Kidney (tissue), 13 donors: ENCODE measurements at regions not wholly inside any gene's neighbourhood (a gene's known extent, or its start where the extent isn't known, plus 50 kb on each side); places are given as distances from the start of the nearest gene placed in this dataset.

ENCODE experiments used
- DNase-seq, 5 donors: peaks; one replicate each; pipeline ENCODE4 v3.0.0-alpha.2; 2013 to 2020
- FAIRE-seq: peaks from 2 replicates; lab custom pipeline; 2012; peaks lifted over from hg19 to GRCh38; lab: Jason Lieb, UNC
- H3K27ac ChIP-seq, 2 donors: one replicate each; pipeline ENCODE4 v1.7.0; 2013; ENCODE audit warnings: low read depth in 2 of 2, low read length in 2 of 2, inconsistent platforms in 1 of 2
- H3K27me3 ChIP-seq: one replicate; pipeline ENCODE4 v1.7.1; 2013; ENCODE audit warnings: low read length, inconsistent platforms; ENCODE audit not compliant: control insufficient read depth, insufficient read depth
- H3K36me3 ChIP-seq, 3 donors: one replicate each; pipeline versions ENCODE4 v1.7.0 to v1.7.1; 2013; ENCODE audit warnings: low read length in 3 of 3, control low read depth in 1 of 3, inconsistent platforms in 1 of 3; ENCODE audit not compliant: insufficient read depth in 3 of 3, control insufficient read depth in 2 of 3
- H3K4me1 ChIP-seq, 3 donors: one replicate each; pipeline versions ENCODE4 v1.7.0 to v1.7.1; 2013; ENCODE audit warnings: low read length in 3 of 3, inconsistent platforms in 1 of 3, low read depth in 1 of 3; ENCODE audit not compliant: control insufficient read depth in 2 of 3, insufficient read depth in 2 of 3
- H3K4me3 ChIP-seq, 3 donors: one replicate each; pipeline versions ENCODE4 v1.7.0 to v1.8.1; 2013; ENCODE audit warnings: low read length in 3 of 3, control low read depth in 1 of 3, inconsistent platforms in 1 of 3
- H3K9ac ChIP-seq, 3 donors: one replicate each; pipeline versions ENCODE4 v1.7.0 to v1.7.1; 2013; ENCODE audit warnings: low read length in 3 of 3, control low read depth in 1 of 3, inconsistent platforms in 1 of 3
- H3K9me3 ChIP-seq, 3 donors: one replicate each; pipeline versions ENCODE4 v1.7.0 to v1.7.1; 2013; ENCODE audit warnings: low read length in 3 of 3, control low read depth in 1 of 3, inconsistent platforms in 1 of 3; ENCODE audit not compliant: control insufficient read depth in 2 of 3, insufficient read depth in 1 of 3
- CTCF ChIP-seq: IDR thresholded peaks from 3 replicates; pipeline ENCODE4 v1.5.1; 2012; ENCODE audit warnings: mild to moderate bottlenecking, moderate library complexity, borderline replicate concordance; ENCODE audit not compliant: insufficient read depth; ENCODE audit errors: extremely low read depth
- intact Hi-C: fragments of 100-400 bp; cut with DNase I; formaldehyde crosslinking; loops from one replicate; pipeline ENCODE4 v1.11.1; 2022
- donor health status: control.
- donor health status: control.
- donor health status: control.
- donor health status: control.
- donor health status: control.
- donor health status: DM: yes; HTN: yes; CAD: no.
- donor health status: Normal renal cell carcinoma (clear cell type).

- H3K36me3 ChIP-seq, result no peaks in the 10 kb centered on the region
- intact Hi-C loops, result no loop called here
- H3K27ac ChIP-seq, result no peak overlapping the region
- DNase-seq (peak; percentile 30 to 53 (median 35)), FAIRE-seq (no peak)
- peak overlapping the region in 2 of 3 donors; percentile 36 to 48 for H3K4me3 ChIP-seq
- H3K9ac ChIP-seq, result no peak overlapping the region
- H3K9me3 ChIP-seq, result no peaks in the 10 kb centered on the region
- TF ChIP-seq CTCF, result no peak
- no peaks in the 10 kb centered on the region for H3K27me3 ChIP-seq
- H3K4me1 ChIP-seq, result peaks cover 0 to 5% (median 3%) of the 10 kb centered on the region in 3 donors
Measured at GRCh38 chr18:69161383-69162028, 239.2 kb upstream of the DOK6 start.

- Histone ChIP-seq H3K9me3 (no peaks in the 10 kb centered on the region), H3K4me1 (peaks cover 0 to 5% (median 3%) of the 10 kb centered on the region in 3 donors), H3K36me3 (no peaks in the 10 kb centered on the region), H3K9ac (no peak overlapping the region), H3K27me3 (no peaks in the 10 kb centered on the region), H3K27ac (no peak overlapping the region), H3K4me3 (no peak overlapping the region)
- no peak for FAIRE-seq
- intact Hi-C loops, result no loop called here
- no peak for DNase-seq
- no peak for TF ChIP-seq CTCF
Measured at GRCh38 chr18:69162649-69163048, 238.0 kb upstream of the DOK6 start.

GRCh38 chr18:69172046-69172445 lies 228.6 kb upstream of the DOK6 start:
- FAIRE-seq (no peak), DNase-seq (no peak)
- intact Hi-C loops, result no loop called here
- TF ChIP-seq CTCF, result no peak
- H3K27me3 ChIP-seq, result no peaks in the 10 kb centered on the region
- H3K9me3 ChIP-seq, result no peaks in the 10 kb centered on the region
- no peak overlapping the region for H3K27ac ChIP-seq
- no peak overlapping the region for H3K9ac ChIP-seq
- no peaks in the 10 kb centered on the region for H3K4me1 ChIP-seq
- H3K4me3 ChIP-seq, result no peak overlapping the region
- no peaks in the 10 kb centered on the region for H3K36me3 ChIP-seq

GRCh38 chr18:69175681-69176080 lies 225.0 kb upstream of the DOK6 start:
- no peak for TF ChIP-seq CTCF
- no peak overlapping the region for H3K27ac ChIP-seq
- intact Hi-C loops, result no loop called here
- no peak overlapping the region for H3K9ac ChIP-seq
- no peaks in the 10 kb centered on the region for H3K4me1 ChIP-seq
- peaks cover 0 to 6% (median 0%) of the 10 kb centered on the region in 3 donors for H3K9me3 ChIP-seq
- H3K27me3 ChIP-seq, result no peaks in the 10 kb centered on the region
- no peaks in the 10 kb centered on the region for H3K36me3 ChIP-seq
- no peak overlapping the region for H3K4me3 ChIP-seq
- DNase-seq (no peak), FAIRE-seq (no peak)
